ENCODE measurements at regions not wholly inside any gene's neighbourhood (a gene's known extent, or its start where the extent isn't known, plus 50 kb on each side); places are given as distances from the start of the nearest gene placed in this dataset.

- no peak for TF ChIP-seq CTCF (IDR thresholded peaks at IDR 0.05)
- no peak for TF ChIP-seq ZFX (IDR thresholded peaks at IDR 0.05; ENCODE audit: borderline replicate concordance)
Observed at GRCh38 chr7:3239291-3239691, 61.8 kb upstream of the SDK1 start.

Measured in 22Rv1 (cell line).